Suprapubic skin (tissue), 4 donors: ENCODE measurements at regions not wholly inside any gene's neighbourhood (a gene's known extent, or its start where the extent isn't known, plus 50 kb on each side); places are given as distances from the start of the nearest gene placed in this dataset.
A peak's percentile ranks its signal among the peaks of the same experiment; 100 is the strongest.

Source experiments
- DNase-seq, 2 donors: peaks; one replicate each; pipeline ENCODE4 v3.0.0-alpha.2; 2019; ENCODE audit warnings: low spot score in 2 of 2
- H3K27ac ChIP-seq: fragments of 200-600 bp; sonication (generic); one replicate; pipeline ENCODE4 v1.5.1; 2019
- H3K27me3 ChIP-seq: fragments of 200-600 bp; sonication (generic); one replicate; pipeline ENCODE4 v1.5.1; 2019
- H3K36me3 ChIP-seq: fragments of 200-600 bp; sonication (generic); one replicate; pipeline ENCODE4 v1.5.1; 2019
- H3K4me1 ChIP-seq: fragments of 200-600 bp; sonication (generic); one replicate; pipeline ENCODE4 v1.5.1; 2019
- H3K4me3 ChIP-seq: fragments of 200-600 bp; sonication (generic); one replicate; pipeline ENCODE4 v1.5.1; 2019; ENCODE audit warnings: mild to moderate bottlenecking
- H3K9me3 ChIP-seq: fragments of 200-600 bp; sonication (generic); one replicate; pipeline ENCODE4 v1.5.1; 2019
- EP300 ChIP-seq: sonication (generic); formaldehyde crosslinking; IDR thresholded peaks from one replicate; pipeline ENCODE4 v1.6.1; 2017; ENCODE audit warnings: antibody characterized with exemption
- POLR2A ChIP-seq, 2 donors: fragments of 450-650 bp; IDR thresholded peaks; one replicate each; pipeline ENCODE4 v1.6.1; 2017; ENCODE audit warnings: antibody characterized with exemption in 2 of 2, mild to moderate bottlenecking in 2 of 2, moderate library complexity in 2 of 2
- POLR2AphosphoS5 ChIP-seq, 3 donors: sonication (generic); formaldehyde crosslinking; IDR thresholded peaks; one replicate each; pipeline ENCODE4 v1.6.1; 2017; ENCODE audit warnings: antibody characterized with exemption in 3 of 3
- WGBS: methylation state at CpG from one replicate; pipeline ENCODE4 v1.1.5; 2018; 5-methylcytosine and 5-hydroxymethylcytosine counted together
- TF ChIP-seq, protein P1 (sequence below), 2 donors: fragments of 200-600 bp in 1 of 2; fragments of 450-650 bp in 1 of 2; sonication (generic) in 1 of 2; IDR thresholded peaks; one replicate each; pipeline ENCODE4 v1.5.1; 2016 to 2019; ENCODE audit warnings: antibody characterized with exemption in 2 of 2, mild to moderate bottlenecking in 1 of 2, moderate library complexity in 1 of 2

DNA sequence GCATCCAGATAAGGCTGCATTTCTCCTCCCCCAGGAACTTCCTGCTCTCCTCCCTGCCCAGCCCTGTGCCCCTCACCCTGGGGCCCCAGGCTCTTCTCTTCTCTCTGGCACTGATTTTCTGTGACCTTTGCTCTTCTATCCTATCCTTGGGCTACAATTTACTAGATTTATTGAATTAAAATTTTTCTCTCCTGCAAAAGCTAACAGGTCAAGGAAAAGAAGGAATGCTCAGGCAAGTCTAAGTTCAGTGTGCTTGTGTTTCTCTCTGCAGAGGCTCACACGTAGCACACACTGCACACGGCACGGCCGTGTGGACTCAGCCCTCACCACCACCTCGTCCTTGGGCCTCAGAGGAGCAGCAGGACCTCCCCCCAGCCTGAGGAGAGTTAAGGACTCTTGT is 94.2 kb upstream of the SNTG2 start:
- Histone ChIP-seq H3K4me3 (no peak overlapping the region), H3K9me3 (no peaks in the 10 kb centered on the region), H3K27ac (no peak overlapping the region), H3K4me1 (no peaks in the 10 kb centered on the region), H3K27me3 (no peaks in the 10 kb centered on the region), H3K36me3 (no peaks in the 10 kb centered on the region)
- TF ChIP-seq, protein P1, sequence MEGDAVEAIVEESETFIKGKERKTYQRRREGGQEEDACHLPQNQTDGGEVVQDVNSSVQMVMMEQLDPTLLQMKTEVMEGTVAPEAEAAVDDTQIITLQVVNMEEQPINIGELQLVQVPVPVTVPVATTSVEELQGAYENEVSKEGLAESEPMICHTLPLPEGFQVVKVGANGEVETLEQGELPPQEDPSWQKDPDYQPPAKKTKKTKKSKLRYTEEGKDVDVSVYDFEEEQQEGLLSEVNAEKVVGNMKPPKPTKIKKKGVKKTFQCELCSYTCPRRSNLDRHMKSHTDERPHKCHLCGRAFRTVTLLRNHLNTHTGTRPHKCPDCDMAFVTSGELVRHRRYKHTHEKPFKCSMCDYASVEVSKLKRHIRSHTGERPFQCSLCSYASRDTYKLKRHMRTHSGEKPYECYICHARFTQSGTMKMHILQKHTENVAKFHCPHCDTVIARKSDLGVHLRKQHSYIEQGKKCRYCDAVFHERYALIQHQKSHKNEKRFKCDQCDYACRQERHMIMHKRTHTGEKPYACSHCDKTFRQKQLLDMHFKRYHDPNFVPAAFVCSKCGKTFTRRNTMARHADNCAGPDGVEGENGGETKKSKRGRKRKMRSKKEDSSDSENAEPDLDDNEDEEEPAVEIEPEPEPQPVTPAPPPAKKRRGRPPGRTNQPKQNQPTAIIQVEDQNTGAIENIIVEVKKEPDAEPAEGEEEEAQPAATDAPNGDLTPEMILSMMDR (IDR thresholded peaks at IDR 0.05) = no peak
- TF ChIP-seq POLR2A (IDR thresholded peaks at IDR 0.05) = no peak
- no peak for TF ChIP-seq EP300
- no peak for TF ChIP-seq POLR2AphosphoS5 (IDR thresholded peaks at IDR 0.05)
- WGBS = 86% methylated on average over 5 of the region's 5 CpGs
- DNase-seq = no peak

DNA sequence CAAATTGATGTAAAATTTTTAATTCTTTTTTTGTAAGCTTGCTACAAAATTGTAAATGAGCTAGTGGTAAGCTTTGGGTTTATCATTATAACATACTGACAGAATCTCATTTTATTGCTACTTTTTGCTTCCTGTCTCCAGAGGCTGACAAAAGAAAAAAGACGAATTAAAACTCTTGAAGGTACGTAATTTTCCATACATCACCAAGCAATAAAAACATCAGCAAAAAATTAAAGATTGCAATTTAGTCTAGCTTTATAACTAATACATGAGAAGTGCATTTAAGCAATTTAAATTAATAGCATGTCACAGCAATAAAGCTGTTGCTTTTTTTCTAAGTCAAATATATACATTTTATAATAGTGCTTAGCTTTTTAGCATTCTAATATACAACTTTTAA is 94.6 kb upstream of the SNTG2 start:
- H3K27ac ChIP-seq = no peak overlapping the region
- no peaks in the 10 kb centered on the region for H3K27me3 ChIP-seq
- no peak for DNase-seq
- no peak for TF ChIP-seq POLR2AphosphoS5 (IDR thresholded peaks at IDR 0.05)
- no peaks in the 10 kb centered on the region for H3K36me3 ChIP-seq
- H3K4me1 ChIP-seq = no peaks in the 10 kb centered on the region
- WGBS = 63% methylated on average over 2 of the region's 2 CpGs
- no peak overlapping the region for H3K4me3 ChIP-seq
- no peaks in the 10 kb centered on the region for H3K9me3 ChIP-seq

DNA sequence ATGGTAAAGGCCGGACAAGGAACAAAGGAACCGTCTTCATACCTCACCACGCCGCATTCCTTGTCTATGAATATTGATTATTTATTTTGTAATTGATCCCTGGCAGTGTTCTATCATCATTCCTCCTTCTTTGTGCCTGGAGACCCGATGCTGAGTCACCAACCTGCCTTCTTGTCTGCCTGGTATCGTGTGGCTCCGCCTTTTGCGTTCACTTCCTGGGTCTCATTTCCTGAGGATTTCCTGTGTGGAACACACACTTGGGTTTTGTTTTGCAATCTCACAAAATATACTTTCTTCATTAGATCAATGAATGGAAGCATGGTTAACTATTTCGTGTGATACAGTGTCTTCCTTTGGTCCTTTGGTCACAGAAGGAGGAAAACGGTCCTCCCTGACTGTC is 95.5 kb upstream of the SNTG2 start:
- Histone ChIP-seq H3K9me3 (no peaks in the 10 kb centered on the region), H3K4me1 (no peaks in the 10 kb centered on the region), H3K27me3 (no peaks in the 10 kb centered on the region), H3K4me3 (no peak overlapping the region), H3K27ac (no peak overlapping the region), H3K36me3 (no peaks in the 10 kb centered on the region)
- no peak for DNase-seq
- no peak for TF ChIP-seq POLR2A (IDR thresholded peaks at IDR 0.05)
- TF ChIP-seq POLR2AphosphoS5 (IDR thresholded peaks at IDR 0.05) = no peak
- TF ChIP-seq, protein P1 (IDR thresholded peaks at IDR 0.05) = no peak
- no peak for TF ChIP-seq EP300
- 80% methylated on average over 10 of the region's 10 CpGs for WGBS

DNA sequence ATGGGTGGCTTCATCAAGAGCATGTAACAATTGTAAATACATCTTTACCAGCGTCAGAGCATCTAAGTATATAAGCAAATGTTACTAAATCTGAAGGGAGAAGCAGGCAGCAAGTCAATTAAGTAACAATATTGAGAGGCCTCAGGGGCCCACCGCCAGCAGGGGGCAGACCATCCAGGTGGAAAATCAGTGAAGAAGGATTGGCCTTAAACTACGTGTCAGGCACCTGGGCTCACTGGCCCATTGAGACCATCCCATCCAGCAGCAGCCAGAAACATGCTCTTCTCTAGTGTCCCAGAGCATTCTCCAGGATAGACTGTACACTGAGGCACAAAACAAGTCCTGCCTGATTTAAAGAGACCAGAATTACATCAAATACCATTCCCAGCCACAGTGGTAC is 96.2 kb upstream of the SNTG2 start:
- Histone ChIP-seq H3K9me3 (no peaks in the 10 kb centered on the region), H3K27ac (no peak overlapping the region), H3K36me3 (no peaks in the 10 kb centered on the region), H3K4me3 (no peak overlapping the region), H3K4me1 (no peaks in the 10 kb centered on the region), H3K27me3 (no peaks in the 10 kb centered on the region)
- 44% methylated on average over 3 of the region's 3 CpGs for WGBS
- TF ChIP-seq POLR2A (IDR thresholded peaks at IDR 0.05) (no peak), POLR2AphosphoS5 (IDR thresholded peaks at IDR 0.05) (no peak)
- TF ChIP-seq, protein P1 (IDR thresholded peaks at IDR 0.05) = peak in 1 of 2 donors; percentile 45
- no peak for DNase-seq

DNA sequence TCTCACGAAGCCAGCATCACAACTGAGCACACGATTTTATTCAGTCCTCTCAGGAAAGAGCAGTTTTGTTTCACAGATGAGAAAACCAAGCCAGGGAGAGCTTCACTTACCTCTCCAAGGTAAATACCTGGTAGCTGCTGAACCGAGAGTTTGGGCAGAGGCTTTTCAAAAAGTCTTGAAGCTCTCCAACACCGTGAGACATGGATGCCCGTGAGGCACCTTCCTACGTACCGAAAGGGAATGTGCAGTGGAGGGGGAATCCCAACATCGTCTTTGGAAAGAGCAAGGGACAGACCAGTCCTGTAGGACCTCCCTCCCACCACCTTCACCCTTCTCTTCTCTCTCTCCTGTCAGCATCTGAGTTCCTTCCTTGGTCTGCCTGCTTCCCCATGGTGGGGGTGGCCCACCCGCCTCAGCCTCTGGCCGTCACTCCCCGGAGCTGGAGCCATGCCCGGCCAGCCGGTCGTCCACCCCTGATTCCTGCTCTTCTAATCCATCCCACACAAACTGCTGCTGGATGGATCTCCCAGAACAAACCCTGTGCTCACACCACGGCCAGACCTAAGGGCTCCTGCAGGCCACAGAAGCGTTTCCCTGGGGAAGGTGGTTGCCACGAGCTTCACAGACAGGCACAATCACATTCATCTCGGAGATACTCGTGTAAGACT is 97.3 kb upstream of the SNTG2 start:
- TF ChIP-seq, protein P1 (IDR thresholded peaks at IDR 0.05) = no peak
- TF ChIP-seq POLR2AphosphoS5 (IDR thresholded peaks at IDR 0.05) = no peak
- Histone ChIP-seq H3K4me1 (no peaks in the 10 kb centered on the region), H3K27me3 (no peaks in the 10 kb centered on the region), H3K36me3 (no peaks in the 10 kb centered on the region), H3K27ac (no peak overlapping the region), H3K4me3 (no peak overlapping the region), H3K9me3 (no peaks in the 10 kb centered on the region)
- 73% methylated on average over 19 of the region's 19 CpGs for WGBS
- DNase-seq = no peak

DNA sequence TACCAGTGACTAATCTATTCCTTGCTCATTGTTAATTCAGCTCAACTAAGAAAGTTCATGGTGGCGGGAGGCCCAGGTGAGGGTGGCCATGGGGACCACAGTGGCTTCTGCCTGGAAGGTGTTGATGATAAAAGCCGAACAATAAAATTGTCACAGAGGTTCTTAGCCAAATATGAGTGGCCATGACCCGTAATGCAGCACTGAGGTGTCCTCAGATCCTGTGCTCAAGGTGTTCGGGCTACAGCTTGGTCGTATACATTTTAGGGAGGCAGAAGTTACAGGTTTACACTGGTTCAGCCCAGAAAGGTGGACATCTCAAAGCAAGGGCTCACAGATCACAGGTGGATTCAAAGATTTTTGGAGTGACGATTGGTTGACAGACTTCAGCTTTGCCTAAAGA is 98.5 kb upstream of the SNTG2 start:
- DNase-seq = no peak
- WGBS = 93% methylated on average over 6 of the region's 6 CpGs
- Histone ChIP-seq H3K4me1 (no peaks in the 10 kb centered on the region), H3K9me3 (no peaks in the 10 kb centered on the region), H3K27ac (no peak overlapping the region), H3K36me3 (no peaks in the 10 kb centered on the region), H3K4me3 (no peak overlapping the region), H3K27me3 (no peaks in the 10 kb centered on the region)
- TF ChIP-seq POLR2A (IDR thresholded peaks at IDR 0.05) (no peak), POLR2AphosphoS5 (IDR thresholded peaks at IDR 0.05) (no peak)
- TF ChIP-seq, protein P1 (IDR thresholded peaks at IDR 0.05) = no peak
